ENCODE measurements at regions not wholly inside any gene's neighbourhood (a gene's known extent, or its start where the extent isn't known, plus 50 kb on each side); places are given as distances from the start of the nearest gene placed in this dataset.

DNA sequence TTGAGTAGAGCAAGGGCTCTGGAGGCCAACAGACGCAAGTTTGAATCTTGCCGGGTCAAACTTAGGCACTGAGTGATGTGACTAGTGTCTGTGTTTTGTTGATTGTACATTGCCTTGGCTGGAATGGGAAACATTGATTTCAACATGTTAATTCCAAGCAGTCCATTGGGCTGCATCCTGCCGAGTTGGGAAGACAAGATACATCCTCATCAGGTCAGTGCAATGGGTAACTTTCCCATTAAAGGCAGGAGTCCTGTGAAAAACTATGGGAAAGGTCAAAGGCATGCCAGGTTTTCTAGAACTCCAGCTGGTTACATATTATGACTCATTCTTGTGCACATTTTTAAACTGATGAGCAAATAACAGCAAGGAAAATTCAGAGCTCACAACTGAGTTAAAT lies 126.5 kb upstream of the ABCA1 start:
- intact Hi-C loops (cut with DNase I; ENCODE audit: low total_unique reads) (no loop called here), in situ Hi-C loops (cut with MboI; ENCODE audit: low pct_ligation_motif_present in 1 of 4, low pct_unique_long_range_greater_than_20kb in 1 of 4, low sequenced_read_pairs in 3 of 4) (no loop called here)
- Histone ChIP-seq H3K27me3 (no peaks in the 10 kb centered on the region), H3K36me3 (no peaks in the 10 kb centered on the region), H3K4me1 (peaks cover 0 to 6% (median 0%) of the 10 kb centered on the region in 4 donors), H3K27ac (peak overlapping the region in 3 of 4 donors; percentile 1 to 2 (median 1)), H3K4me3 (no peak overlapping the region), H3K9me3 (no peaks in the 10 kb centered on the region)
- peak in 1 of 3 donors; percentile 39 for TF ChIP-seq POLR2AphosphoS5 (IDR thresholded peaks at IDR 0.05)
- TF ChIP-seq POLR2A (IDR thresholded peaks at IDR 0.05), result no peak
- WGBS, 2 donors (ENCODE audit: low coverage in 1 of 2), result 37 to 61% methylated on average over 3 of the region's 3 CpGs
- no peak for DNase-seq

DNA sequence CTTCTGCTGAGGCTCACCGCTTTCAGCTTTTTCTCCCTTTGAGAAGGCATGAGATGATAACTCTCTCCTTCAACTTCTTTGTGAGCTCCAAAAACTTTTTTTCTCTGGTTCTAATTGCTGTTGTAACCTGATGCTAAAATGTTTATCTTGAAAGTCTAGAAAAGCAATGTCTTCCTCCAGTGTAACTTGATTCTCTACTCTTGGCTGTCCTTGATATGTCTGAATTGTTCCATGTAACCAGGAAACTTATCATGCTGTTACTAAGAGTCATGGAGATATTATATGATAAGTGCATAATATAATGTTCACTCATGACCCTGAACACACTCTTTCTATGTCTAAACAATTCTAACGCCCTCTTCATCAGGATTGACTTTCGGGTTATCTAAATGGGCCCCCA lies 128.0 kb upstream of the ABCA1 start:
- TF ChIP-seq EP300 (IDR thresholded peaks at IDR 0.05; ENCODE audit: low read depth) (no peak), POLR2A (IDR thresholded peaks at IDR 0.05) (no peak), POLR2AphosphoS5 (IDR thresholded peaks at IDR 0.05) (no peak)
- TF ChIP-seq, protein P1, sequence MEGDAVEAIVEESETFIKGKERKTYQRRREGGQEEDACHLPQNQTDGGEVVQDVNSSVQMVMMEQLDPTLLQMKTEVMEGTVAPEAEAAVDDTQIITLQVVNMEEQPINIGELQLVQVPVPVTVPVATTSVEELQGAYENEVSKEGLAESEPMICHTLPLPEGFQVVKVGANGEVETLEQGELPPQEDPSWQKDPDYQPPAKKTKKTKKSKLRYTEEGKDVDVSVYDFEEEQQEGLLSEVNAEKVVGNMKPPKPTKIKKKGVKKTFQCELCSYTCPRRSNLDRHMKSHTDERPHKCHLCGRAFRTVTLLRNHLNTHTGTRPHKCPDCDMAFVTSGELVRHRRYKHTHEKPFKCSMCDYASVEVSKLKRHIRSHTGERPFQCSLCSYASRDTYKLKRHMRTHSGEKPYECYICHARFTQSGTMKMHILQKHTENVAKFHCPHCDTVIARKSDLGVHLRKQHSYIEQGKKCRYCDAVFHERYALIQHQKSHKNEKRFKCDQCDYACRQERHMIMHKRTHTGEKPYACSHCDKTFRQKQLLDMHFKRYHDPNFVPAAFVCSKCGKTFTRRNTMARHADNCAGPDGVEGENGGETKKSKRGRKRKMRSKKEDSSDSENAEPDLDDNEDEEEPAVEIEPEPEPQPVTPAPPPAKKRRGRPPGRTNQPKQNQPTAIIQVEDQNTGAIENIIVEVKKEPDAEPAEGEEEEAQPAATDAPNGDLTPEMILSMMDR (IDR thresholded peaks at IDR 0.05), result no peak
- DNase-seq, result no peak
- Histone ChIP-seq H3K27ac (no peak overlapping the region), H3K4me3 (no peak overlapping the region), H3K36me3 (no peaks in the 10 kb centered on the region), H3K27me3 (no peaks in the 10 kb centered on the region), H3K4me1 (peaks cover 0 to 6% (median 0%) of the 10 kb centered on the region in 4 donors), H3K9me3 (no peaks in the 10 kb centered on the region)
- in situ Hi-C loops (cut with MboI; ENCODE audit: low pct_ligation_motif_present in 1 of 4, low pct_unique_long_range_greater_than_20kb in 1 of 4, low sequenced_read_pairs in 3 of 4) (no loop called here), intact Hi-C loops (cut with DNase I; ENCODE audit: low total_unique reads) (no loop called here)
- WGBS, 2 donors (ENCODE audit: low coverage in 1 of 2), result 71 to 73% methylated on average over 3 of the region's 3 CpGs

DNA sequence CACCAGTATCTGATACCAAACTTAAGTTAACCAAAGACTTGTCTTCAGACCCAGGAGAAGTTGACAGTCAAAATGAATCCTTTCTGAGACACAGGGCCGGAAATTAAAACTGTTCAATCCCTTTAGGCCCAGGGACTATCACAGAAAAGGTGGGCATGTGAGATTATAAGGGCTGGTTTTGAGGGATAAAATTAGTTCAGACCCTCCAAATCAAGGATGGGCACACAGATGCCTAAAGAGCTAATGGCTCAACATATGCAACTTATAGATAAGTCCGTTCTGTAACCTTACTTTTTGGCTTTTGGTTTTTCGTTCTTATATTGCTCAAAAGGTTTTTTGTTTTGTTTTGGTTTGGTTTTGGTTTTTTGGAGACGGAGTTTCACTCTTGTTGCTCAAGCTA lies 129.6 kb upstream of the ABCA1 start:
- H3K27ac ChIP-seq, result no peak overlapping the region
- H3K9me3 ChIP-seq, result no peaks in the 10 kb centered on the region
- H3K4me3 ChIP-seq, result no peak overlapping the region
- TF ChIP-seq POLR2AphosphoS5 (IDR thresholded peaks at IDR 0.05), result no peak
- TF ChIP-seq, protein P1 (IDR thresholded peaks at IDR 0.05), result no peak
- TF ChIP-seq POLR2A (IDR thresholded peaks at IDR 0.05), result no peak
- no peak for TF ChIP-seq EP300 (IDR thresholded peaks at IDR 0.05; ENCODE audit: low read depth)
- H3K36me3 ChIP-seq, result no peaks in the 10 kb centered on the region
- intact Hi-C loops (cut with DNase I; ENCODE audit: low total_unique reads), result no loop called here
- in situ Hi-C loops (cut with MboI; ENCODE audit: low pct_ligation_motif_present in 1 of 4, low pct_unique_long_range_greater_than_20kb in 1 of 4, low sequenced_read_pairs in 3 of 4), result no loop called here
- DNase-seq, result no peak
- no peaks in the 10 kb centered on the region for H3K27me3 ChIP-seq
- H3K4me1 ChIP-seq, result peaks cover 0 to 6% (median 0%) of the 10 kb centered on the region in 4 donors
- 75 to 76% methylated on average over 2 to 4 of the region's 4 CpGs for WGBS, 2 donors (ENCODE audit: low coverage in 1 of 2)

DNA sequence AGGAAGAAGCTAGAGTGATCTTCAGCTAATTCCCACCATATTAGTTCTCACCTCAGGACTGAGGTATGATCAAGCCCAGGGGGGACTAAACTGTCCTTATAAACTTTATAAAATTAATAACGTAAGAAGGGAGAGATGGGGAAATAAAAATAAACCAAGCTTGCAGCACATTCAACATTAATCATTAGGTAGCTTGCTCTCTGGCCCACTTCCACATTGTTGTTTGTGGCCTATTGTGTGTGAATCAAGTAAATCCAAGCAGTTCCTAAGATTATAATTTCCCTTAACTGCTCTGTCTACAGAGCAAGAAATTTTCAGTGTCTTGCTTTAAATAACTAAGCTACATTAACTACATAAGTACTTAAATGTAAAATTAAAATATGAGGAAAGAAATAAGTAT lies 131.3 kb upstream of the ABCA1 start:
- DNase-seq, result no peak
- in situ Hi-C loops (cut with MboI; ENCODE audit: low pct_ligation_motif_present in 1 of 4, low pct_unique_long_range_greater_than_20kb in 1 of 4, low sequenced_read_pairs in 3 of 4), result no loop called here
- Histone ChIP-seq H3K27ac (no peak overlapping the region), H3K27me3 (no peaks in the 10 kb centered on the region), H3K4me1 (peaks cover 9 to 13% (median 10%) of the 10 kb centered on the region in 4 donors), H3K9me3 (no peaks in the 10 kb centered on the region), H3K36me3 (no peaks in the 10 kb centered on the region), H3K4me3 (no peak overlapping the region)
- TF ChIP-seq POLR2A (IDR thresholded peaks at IDR 0.05), result no peak
- no peak for TF ChIP-seq POLR2AphosphoS5 (IDR thresholded peaks at IDR 0.05)
- no peak for TF ChIP-seq EP300 (IDR thresholded peaks at IDR 0.05; ENCODE audit: low read depth)
- TF ChIP-seq, protein P1 (IDR thresholded peaks at IDR 0.05), result no peak
- WGBS, 2 donors (ENCODE audit: low coverage in 1 of 2), result 56 to 58% methylated on average over 1 of the region's 1 CpG
- intact Hi-C loops (cut with DNase I; ENCODE audit: low total_unique reads), result no loop called here
